Germinal center (tissue), 1 donor: ENCODE measurements at regions not wholly inside any gene's neighbourhood (a gene's known extent, or its start where the extent isn't known, plus 50 kb on each side); places are given as distances from the start of the nearest gene placed in this dataset.
"Not testable (repeated sequence)": the region's sequence is repeated elsewhere in the genome, so short reads cannot be mapped to it uniquely, and the experiment has no call there.

Experiments
- DNase-seq: peaks from one replicate; pipeline ENCODE4 v3.0.0; 2012; ENCODE audit warnings: mixed read lengths, low spot score

GRCh38 chr2:20499387-20499786, 52.5 kb downstream of the RHOB start:
- DNase-seq, result no peak

- no peak for DNase-seq
Observed at GRCh38 chr2:20501974-20502373, 55.1 kb downstream of the RHOB start.

GRCh38 chr2:20502496-20502895, 55.6 kb downstream of the RHOB start:
- DNase-seq, result not testable (repeated sequence)

GRCh38 chr2:20504174-20504573, 57.3 kb downstream of the RHOB start:
- DNase-seq, result no peak

GRCh38 chr2:20506201-20506685, 59.4 kb downstream of the RHOB start:
- no peak for DNase-seq

- DNase-seq, result no peak
Observed at GRCh38 chr2:20507166-20507692, 60.4 kb downstream of the RHOB start.

DNA sequence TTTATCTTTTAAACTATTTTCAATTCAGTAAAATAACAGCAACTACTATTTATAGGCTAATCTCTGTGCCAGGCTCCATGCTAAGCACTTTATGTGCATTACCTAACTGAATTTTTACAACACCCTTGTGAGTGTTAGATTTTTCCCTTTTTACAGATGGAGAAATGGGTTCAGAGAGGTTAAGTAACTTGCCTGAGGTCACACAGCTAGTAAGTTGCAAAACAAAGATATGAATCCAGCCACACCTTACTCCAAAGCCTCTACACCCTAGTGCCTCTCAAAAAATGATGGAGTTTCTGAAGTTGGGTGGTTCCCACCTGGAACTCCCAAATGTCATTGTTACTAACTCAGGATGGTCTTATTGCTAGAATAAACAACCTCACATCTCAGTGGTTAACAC, 60.8 kb downstream of the RHOB start:
- no peak for DNase-seq

- DNase-seq, result no peak
Observed at GRCh38 chr2:20509301-20509769, 62.5 kb downstream of the RHOB start.

GRCh38 chr2:20509770-20510490, 63.1 kb downstream of the RHOB start:
- DNase-seq, result no peak

GRCh38 chr2:20511130-20511529, 64.3 kb downstream of the RHOB start:
- no peak for DNase-seq

DNA sequence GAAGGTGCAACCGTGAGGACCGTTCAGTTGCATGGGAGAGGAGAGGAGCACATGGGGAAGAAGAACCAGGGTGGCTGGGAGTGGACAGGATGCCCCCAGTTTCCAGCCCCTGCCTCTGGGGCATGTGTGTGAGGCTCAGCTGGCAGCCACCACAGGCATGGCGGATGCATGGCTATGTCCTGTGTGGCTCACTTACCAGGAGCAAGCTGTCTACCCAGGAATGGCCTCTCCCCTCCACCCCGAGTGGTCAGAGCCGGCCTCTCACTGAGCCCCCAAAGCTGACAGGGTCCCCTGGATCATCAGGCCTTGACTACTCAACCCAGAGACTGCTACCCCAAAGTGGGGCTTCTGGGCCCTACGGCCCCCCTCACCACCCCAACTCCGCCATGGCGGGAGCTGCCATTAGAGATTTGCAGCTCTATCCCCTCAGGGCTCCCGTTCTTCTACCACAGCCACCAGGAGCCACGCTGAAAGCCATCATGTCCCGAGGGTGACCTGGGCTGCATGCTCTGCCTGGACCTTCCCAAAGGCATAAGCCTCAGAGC, 65.3 kb downstream of the RHOB start:
- DNase-seq, result no peak

DNA sequence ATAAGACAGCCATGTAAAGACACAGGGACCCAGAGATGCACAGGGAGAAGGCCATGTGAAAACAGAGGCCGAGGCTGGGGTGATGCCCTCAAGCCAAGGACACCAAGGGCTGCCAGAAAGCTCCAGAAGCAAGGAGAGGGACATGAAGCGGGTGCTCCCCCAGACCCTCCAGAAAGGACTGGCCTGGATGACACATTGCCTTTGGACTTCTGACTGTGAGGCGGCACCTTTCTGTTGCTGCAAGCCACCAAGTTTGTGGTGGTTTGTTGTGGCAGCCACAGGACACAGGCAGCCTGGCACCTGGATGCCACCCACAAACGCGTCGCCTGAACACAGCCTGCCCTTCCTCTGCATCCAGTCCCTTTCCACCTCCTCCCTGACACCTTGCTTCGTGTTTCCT, 67.1 kb downstream of the RHOB start:
- no peak for DNase-seq

- DNase-seq, result no peak
Observed at GRCh38 chr2:20514596-20515269, 67.9 kb downstream of the RHOB start.

DNA sequence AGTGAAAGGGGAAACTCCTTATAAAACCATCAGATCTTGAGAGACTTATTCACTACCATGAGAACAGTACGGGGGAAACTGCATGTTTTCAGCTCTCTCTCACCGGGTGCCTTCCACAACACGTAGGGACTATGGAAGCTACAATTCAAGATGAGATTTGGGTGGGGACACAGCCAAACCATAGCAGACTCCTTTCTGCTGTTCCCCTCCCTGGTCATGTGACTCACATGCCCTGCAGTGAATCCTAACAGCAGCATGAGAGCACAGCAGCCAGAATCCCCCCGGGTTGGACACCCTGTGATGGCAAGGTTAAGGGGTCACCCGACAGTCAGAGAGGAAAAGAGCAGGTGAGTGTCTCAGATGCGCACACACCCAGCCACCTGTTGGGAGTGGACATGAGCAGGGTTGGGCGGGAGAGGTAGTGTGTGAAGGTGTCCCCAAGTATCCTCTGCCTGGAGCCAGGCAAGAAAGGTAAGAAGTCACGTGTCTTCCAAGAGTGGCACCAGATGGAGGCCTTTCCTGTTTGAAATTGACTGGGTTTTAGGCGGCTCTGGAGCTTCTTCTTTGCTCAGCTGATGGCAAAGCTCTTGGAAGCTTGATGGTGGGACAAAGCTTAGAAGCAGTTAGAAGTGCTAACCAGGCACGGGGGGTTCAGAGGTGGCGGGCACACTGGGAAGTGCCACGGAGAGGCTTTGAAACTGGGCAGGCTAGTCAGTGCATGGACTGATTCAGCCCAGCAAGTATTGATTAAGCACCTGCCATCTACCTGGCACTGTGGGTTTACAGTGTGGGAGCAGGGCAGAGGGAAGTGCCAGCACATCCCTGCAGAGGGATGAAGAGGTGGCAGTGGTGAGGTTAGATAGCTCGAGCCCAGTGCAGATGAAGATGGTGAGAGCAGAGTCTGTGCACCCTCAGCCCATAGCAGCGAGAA, 68.7 kb downstream of the RHOB start:
- no peak for DNase-seq

DNA sequence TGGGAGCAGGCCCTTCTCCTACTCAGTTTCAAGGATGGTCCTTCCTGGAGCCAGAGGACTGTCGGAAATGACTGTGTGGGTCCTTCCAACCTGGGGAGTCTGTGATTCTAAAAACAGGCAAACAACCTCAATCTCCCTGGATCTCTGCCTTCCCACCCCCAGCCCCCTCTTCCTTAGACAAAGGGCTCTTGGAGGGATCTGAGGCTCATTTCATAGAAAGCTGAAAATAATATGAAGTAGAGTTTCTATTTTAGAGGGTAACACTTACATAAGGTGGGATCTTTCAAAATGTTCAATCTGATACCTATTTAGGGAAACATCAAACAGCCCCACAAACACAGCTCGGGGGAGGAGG, 69.4 kb downstream of the RHOB start:
- DNase-seq, result no peak

GRCh38 chr2:20516646-20517341, 69.9 kb downstream of the RHOB start:
- no peak for DNase-seq

GRCh38 chr2:20519309-20519708, 72.4 kb downstream of the RHOB start:
- no peak for DNase-seq

DNA sequence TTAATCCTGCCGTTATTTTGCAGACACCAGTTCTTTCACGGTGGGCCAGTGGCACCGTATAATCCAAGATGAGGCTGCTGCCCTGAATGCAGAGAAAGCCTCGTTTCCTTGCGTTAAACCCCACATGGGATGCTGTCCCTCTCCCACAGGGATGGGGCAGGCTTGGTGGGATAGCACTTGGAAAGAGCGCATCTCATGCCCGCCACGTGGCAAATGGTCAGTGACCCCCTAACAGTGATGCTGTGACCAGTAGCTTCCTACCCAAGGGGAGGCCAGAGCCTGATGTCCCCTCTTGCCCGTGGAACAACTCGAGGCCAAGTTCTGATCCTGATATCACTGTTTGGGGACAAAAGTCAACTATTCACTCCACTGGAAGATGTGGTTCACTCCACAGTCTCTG, 73.3 kb downstream of the RHOB start:
- DNase-seq, result no peak

GRCh38 chr2:20521193-20521592, 74.3 kb downstream of the RHOB start:
- no peak for DNase-seq

- no peak for DNase-seq
Observed at GRCh38 chr2:20521682-20522189, 74.9 kb downstream of the RHOB start.
